ENCODE measurements at regions not wholly inside any gene's neighbourhood (a gene's known extent, or its start where the extent isn't known, plus 50 kb on each side); places are given as distances from the start of the nearest gene placed in this dataset.

- no peak for DNase-seq
- Mint-ChIP-seq H3K4me3 (ENCODE audit: unreplicated experiment) (no peak overlapping the region), H3K36me3 (ENCODE audit: unreplicated experiment) (no peaks in the 10 kb centered on the region), H3K9me3 (ENCODE audit: unreplicated experiment) (peaks cover 4% of the 10 kb centered on the region), H3K27ac (ENCODE audit: unreplicated experiment) (no peak overlapping the region), H3K4me1 (ENCODE audit: low read depth, unreplicated experiment) (no peaks in the 10 kb centered on the region), H3K27me3 (ENCODE audit: unreplicated experiment) (peaks cover 1% of the 10 kb centered on the region)
- no peak for TF ChIP-seq CTCF (IDR thresholded peaks at IDR 0.05; ENCODE audit: partially characterized antibody, unreplicated experiment)
These were observed 118.5 kb downstream of the MAF start for GRCh38 chr16:79482011-79482410.

- DNase-seq = no peak
- no peak for TF ChIP-seq CTCF (IDR thresholded peaks at IDR 0.05; ENCODE audit: partially characterized antibody, unreplicated experiment)
- no peaks in the 10 kb centered on the region for H3K4me1 Mint-ChIP-seq (ENCODE audit: low read depth, unreplicated experiment)
- peaks cover 1% of the 10 kb centered on the region for H3K27me3 Mint-ChIP-seq (ENCODE audit: unreplicated experiment)
- H3K36me3 Mint-ChIP-seq (ENCODE audit: unreplicated experiment) = no peaks in the 10 kb centered on the region
- no peak overlapping the region for H3K27ac Mint-ChIP-seq (ENCODE audit: unreplicated experiment)
- peaks cover 4% of the 10 kb centered on the region for H3K9me3 Mint-ChIP-seq (ENCODE audit: unreplicated experiment)
- H3K4me3 Mint-ChIP-seq (ENCODE audit: unreplicated experiment) = no peak overlapping the region
These were observed 119.6 kb downstream of the MAF start for GRCh38 chr16:79480929-79481328.

- Mint-ChIP-seq H3K36me3 (ENCODE audit: unreplicated experiment) (no peaks in the 10 kb centered on the region), H3K9me3 (ENCODE audit: unreplicated experiment) (peaks cover 4% of the 10 kb centered on the region), H3K27ac (ENCODE audit: unreplicated experiment) (no peak overlapping the region), H3K4me3 (ENCODE audit: unreplicated experiment) (no peak overlapping the region), H3K27me3 (ENCODE audit: unreplicated experiment) (peaks cover 1% of the 10 kb centered on the region), H3K4me1 (ENCODE audit: low read depth, unreplicated experiment) (no peaks in the 10 kb centered on the region)
- TF ChIP-seq CTCF (IDR thresholded peaks at IDR 0.05; ENCODE audit: partially characterized antibody, unreplicated experiment) = no peak
- no peak for DNase-seq
These were observed 120.5 kb downstream of the MAF start for GRCh38 chr16:79480056-79480455.

- no peak for TF ChIP-seq CTCF (IDR thresholded peaks at IDR 0.05; ENCODE audit: partially characterized antibody, unreplicated experiment)
- H3K36me3 Mint-ChIP-seq (ENCODE audit: unreplicated experiment) = no peaks in the 10 kb centered on the region
- no peak overlapping the region for H3K4me3 Mint-ChIP-seq (ENCODE audit: unreplicated experiment)
- no peaks in the 10 kb centered on the region for H3K4me1 Mint-ChIP-seq (ENCODE audit: low read depth, unreplicated experiment)
- no peak overlapping the region for H3K27ac Mint-ChIP-seq (ENCODE audit: unreplicated experiment)
- no peak for DNase-seq
- peaks cover 4% of the 10 kb centered on the region for H3K27me3 Mint-ChIP-seq (ENCODE audit: unreplicated experiment)
- H3K9me3 Mint-ChIP-seq (ENCODE audit: unreplicated experiment) = peaks cover 2% of the 10 kb centered on the region
These were observed 124.0 kb downstream of the MAF start for GRCh38 chr16:79476580-79476979.

GRCh38 chr16:79475841-79476240 lies 124.7 kb downstream of the MAF start:
- Mint-ChIP-seq H3K36me3 (ENCODE audit: unreplicated experiment) (no peaks in the 10 kb centered on the region), H3K9me3 (ENCODE audit: unreplicated experiment) (no peaks in the 10 kb centered on the region), H3K4me3 (ENCODE audit: unreplicated experiment) (no peak overlapping the region), H3K27me3 (ENCODE audit: unreplicated experiment) (peaks cover 4% of the 10 kb centered on the region), H3K27ac (ENCODE audit: unreplicated experiment) (no peak overlapping the region), H3K4me1 (ENCODE audit: low read depth, unreplicated experiment) (no peaks in the 10 kb centered on the region)
- no peak for TF ChIP-seq CTCF (IDR thresholded peaks at IDR 0.05; ENCODE audit: partially characterized antibody, unreplicated experiment)
- DNase-seq = no peak

Measured in glutamatergic neuron (in vitro differentiated cells).